Liver (tissue), 8 donors: ENCODE measurements at regions not wholly inside any gene's neighbourhood (a gene's known extent, or its start where the extent isn't known, plus 50 kb on each side); places are given as distances from the start of the nearest gene placed in this dataset.
"Not testable (repeated sequence)": the region's sequence is repeated elsewhere in the genome, so short reads cannot be mapped to it uniquely, and the experiment has no call there.

Source experiments
- DNase-seq: peaks from one replicate; pipeline ENCODE4 v3.0.0-alpha.2; 2017; ENCODE audit warnings: low spot score
- H3K27ac ChIP-seq, 2 donors: one replicate each; pipeline ENCODE4 v1.7.0; 2013; ENCODE audit warnings: inconsistent platforms in 2 of 2, low read length in 2 of 2, control low read depth in 1 of 2, low read depth in 1 of 2, mild to moderate bottlenecking in 1 of 2
- H3K27me3 ChIP-seq, 4 donors: one replicate each; pipeline versions ENCODE4 v1.6.1 to v1.7.0; 2013; ENCODE audit warnings: low read length in 3 of 4, inconsistent platforms in 1 of 4, mild to moderate bottlenecking in 1 of 4, moderate library complexity in 1 of 4; ENCODE audit not compliant: control insufficient read depth in 4 of 4, insufficient read depth in 4 of 4
- H3K36me3 ChIP-seq, 4 donors: one replicate each; pipeline versions ENCODE4 v1.6.1 to v1.7.0; 2013; ENCODE audit warnings: low read length in 3 of 4, mild to moderate bottlenecking in 3 of 4, low read depth in 1 of 4, moderate library complexity in 1 of 4; ENCODE audit not compliant: control insufficient read depth in 4 of 4, insufficient read depth in 3 of 4
- H3K4me1 ChIP-seq, 4 donors: one replicate each; pipeline versions ENCODE4 v1.6.1 to v1.7.0; 2013; ENCODE audit warnings: low read length in 3 of 4, mild to moderate bottlenecking in 3 of 4, moderate library complexity in 1 of 4; ENCODE audit not compliant: control insufficient read depth in 4 of 4, insufficient read depth in 4 of 4
- H3K4me3 ChIP-seq, 3 donors: one replicate each; pipeline versions ENCODE4 v1.6.1 to v1.7.0; 2013; ENCODE audit warnings: low read length in 3 of 3, control low read depth in 1 of 3, low read depth in 1 of 3, mild to moderate bottlenecking in 1 of 3
- H3K9ac ChIP-seq, 2 donors: one replicate each; pipeline ENCODE4 v1.7.0; 2013; ENCODE audit warnings: low read length in 2 of 2, mild to moderate bottlenecking in 2 of 2, moderate library complexity in 2 of 2, control low read depth in 1 of 2, low read depth in 1 of 2
- H3K9me3 ChIP-seq, 4 donors: one replicate each; pipeline versions ENCODE4 v1.6.1 to v1.7.0; 2013; ENCODE audit warnings: low read length in 3 of 4; ENCODE audit not compliant: control insufficient read depth in 4 of 4
- EGR1 ChIP-seq, 2 donors: IDR thresholded peaks; 2 replicates each; pipeline ENCODE4 v1.6.1; 2016 to 2018; ENCODE audit warnings: antibody characterized with exemption in 2 of 2, low read depth in 2 of 2
- FOXA1 ChIP-seq: IDR thresholded peaks from 2 replicates; pipeline ENCODE4 v1.6.1; 2016; ENCODE audit warnings: antibody characterized with exemption
- FOXA2 ChIP-seq: IDR thresholded peaks from 2 replicates; pipeline ENCODE4 v1.6.1; 2016; ENCODE audit warnings: antibody characterized with exemption
- GABPA ChIP-seq, 2 donors: IDR thresholded peaks in 1 of 2; conservative IDR thresholded peaks in 1 of 2; 2 replicates each; pipeline ENCODE4 v1.6.1; 2016; ENCODE audit warnings: antibody characterized with exemption in 2 of 2, mild to moderate bottlenecking in 1 of 2, moderate library complexity in 1 of 2
- HNF4A ChIP-seq, 2 donors: conservative IDR thresholded peaks; 2 replicates each; pipeline ENCODE4 v1.6.1; 2016; ENCODE audit warnings: antibody characterized with exemption in 2 of 2, mild to moderate bottlenecking in 2 of 2
- JUND ChIP-seq, 2 donors: IDR thresholded peaks; 2 replicates each; pipeline ENCODE4 v1.6.1; 2016; ENCODE audit warnings: antibody characterized with exemption in 2 of 2
- NR2F2 ChIP-seq: IDR thresholded peaks from 2 replicates; pipeline ENCODE4 v1.6.1; 2016; ENCODE audit warnings: antibody characterized with exemption
- RAD21 ChIP-seq, 2 donors: IDR thresholded peaks; 2 replicates each; pipeline ENCODE4 v1.6.1; 2016; ENCODE audit warnings: antibody characterized with exemption in 2 of 2, mild to moderate bottlenecking in 2 of 2
- RXRA ChIP-seq, 2 donors: IDR thresholded peaks; 2 replicates each; pipeline ENCODE4 v1.6.1; 2017 to 2018; ENCODE audit warnings: antibody characterized with exemption in 2 of 2, mild to moderate bottlenecking in 1 of 2
- SP1 ChIP-seq: IDR thresholded peaks from 2 replicates; pipeline ENCODE4 v1.6.1; 2018; ENCODE audit warnings: antibody characterized with exemption, mild to moderate bottlenecking
- TAF1 ChIP-seq: conservative IDR thresholded peaks from 2 replicates; pipeline ENCODE4 v1.6.1; 2016; ENCODE audit warnings: antibody characterized with exemption, mild to moderate bottlenecking
- YY1 ChIP-seq: IDR thresholded peaks from 2 replicates; pipeline ENCODE4 v1.6.1; 2016; ENCODE audit warnings: antibody characterized with exemption, mild to moderate bottlenecking
- WGBS: extraction: QIAGEN DNeasy Blood & Tissue Kit; methylation state at CpG from one replicate; pipeline ENCODE4 v1.1.7; 2013; 5-methylcytosine and 5-hydroxymethylcytosine counted together
- TF ChIP-seq, protein P1 (sequence below): IDR thresholded peaks from 2 replicates; pipeline ENCODE4 v1.6.1; 2016; ENCODE audit warnings: antibody characterized with exemption
- TF ChIP-seq, protein P2 (sequence below): IDR thresholded peaks from 2 replicates; pipeline ENCODE4 v1.6.1; 2016; ENCODE audit warnings: antibody characterized with exemption
- TF ChIP-seq, protein P3 (sequence below): IDR thresholded peaks from 2 replicates; pipeline ENCODE4 v1.6.1; 2016; ENCODE audit warnings: antibody characterized with exemption
- TF ChIP-seq, protein P4 (sequence below): IDR thresholded peaks from 2 replicates; pipeline ENCODE4 v1.6.1; 2016; ENCODE audit warnings: antibody characterized with exemption, mild to moderate bottlenecking
- TF ChIP-seq, protein P5 (sequence below): fragments of 150-350 bp; IDR thresholded peaks from 2 replicates; pipeline ENCODE4 v1.5.1; 2017; ENCODE audit warnings: improper control_type of control experiment, low read depth, low read length; ENCODE audit not compliant: missing input control
- donor health status: healthy.
- donor health status: healthy.
- donor health status: healthy.
- donor health status: healthy.
- donor health status: healthy.

DNA sequence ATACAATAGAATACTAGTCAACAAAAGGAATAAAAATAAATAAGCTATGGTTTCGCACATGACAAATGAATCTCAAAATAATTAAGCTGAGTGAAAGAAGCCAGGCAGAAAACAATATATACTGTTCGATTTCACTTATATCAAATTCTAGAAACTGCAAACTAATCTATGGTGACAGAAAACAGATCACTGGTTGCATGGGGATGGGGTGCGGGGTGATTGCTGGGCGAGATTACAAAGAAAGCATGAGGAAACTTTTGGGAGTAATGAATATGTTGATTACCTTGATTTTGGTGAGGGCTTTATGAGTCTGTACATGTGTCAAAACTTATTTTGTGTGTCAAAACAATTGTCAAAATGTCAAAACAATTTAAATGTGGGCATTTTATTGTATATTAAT, 135.6 kb downstream of the GPR85 start:
- no peak for DNase-seq
- no peaks in the 10 kb centered on the region for H3K4me1 ChIP-seq
- no peak overlapping the region for H3K4me3 ChIP-seq
- H3K9ac ChIP-seq: no peak overlapping the region
- no peak for TF ChIP-seq FOXA2
- TF ChIP-seq FOXA1: no peak
- no peak for TF ChIP-seq GABPA (IDR thresholded peaks at IDR 0.05 in 1 of 2, conservative IDR thresholded peaks at IDR 0.05 in 1 of 2)
- TF ChIP-seq SP1: no peak
- no peak for TF ChIP-seq RAD21 (IDR thresholded peaks at IDR 0.05)
- no peak for TF ChIP-seq RXRA (IDR thresholded peaks at IDR 0.05)
- TF ChIP-seq EGR1 (IDR thresholded peaks at IDR 0.05; ENCODE audit: low read depth in 2 of 2): no peak
- no peak for TF ChIP-seq NR2F2
- TF ChIP-seq HNF4A (conservative IDR thresholded peaks at IDR 0.05): no peak
- TF ChIP-seq TAF1: no peak
- TF ChIP-seq, protein P1, sequence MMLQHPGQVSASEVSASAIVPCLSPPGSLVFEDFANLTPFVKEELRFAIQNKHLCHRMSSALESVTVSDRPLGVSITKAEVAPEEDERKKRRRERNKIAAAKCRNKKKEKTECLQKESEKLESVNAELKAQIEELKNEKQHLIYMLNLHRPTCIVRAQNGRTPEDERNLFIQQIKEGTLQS: no peak
- TF ChIP-seq, protein P2, sequence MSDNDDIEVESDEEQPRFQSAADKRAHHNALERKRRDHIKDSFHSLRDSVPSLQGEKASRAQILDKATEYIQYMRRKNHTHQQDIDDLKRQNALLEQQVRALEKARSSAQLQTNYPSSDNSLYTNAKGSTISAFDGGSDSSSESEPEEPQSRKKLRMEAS: no peak
- TF ChIP-seq, protein P3, sequence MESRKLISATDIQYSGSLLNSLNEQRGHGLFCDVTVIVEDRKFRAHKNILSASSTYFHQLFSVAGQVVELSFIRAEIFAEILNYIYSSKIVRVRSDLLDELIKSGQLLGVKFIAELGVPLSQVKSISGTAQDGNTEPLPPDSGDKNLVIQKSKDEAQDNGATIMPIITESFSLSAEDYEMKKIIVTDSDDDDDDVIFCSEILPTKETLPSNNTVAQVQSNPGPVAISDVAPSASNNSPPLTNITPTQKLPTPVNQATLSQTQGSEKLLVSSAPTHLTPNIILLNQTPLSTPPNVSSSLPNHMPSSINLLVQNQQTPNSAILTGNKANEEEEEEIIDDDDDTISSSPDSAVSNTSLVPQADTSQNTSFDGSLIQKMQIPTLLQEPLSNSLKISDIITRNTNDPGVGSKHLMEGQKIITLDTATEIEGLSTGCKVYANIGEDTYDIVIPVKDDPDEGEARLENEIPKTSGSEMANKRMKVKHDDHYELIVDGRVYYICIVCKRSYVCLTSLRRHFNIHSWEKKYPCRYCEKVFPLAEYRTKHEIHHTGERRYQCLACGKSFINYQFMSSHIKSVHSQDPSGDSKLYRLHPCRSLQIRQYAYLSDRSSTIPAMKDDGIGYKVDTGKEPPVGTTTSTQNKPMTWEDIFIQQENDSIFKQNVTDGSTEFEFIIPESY: no peak
- TF ChIP-seq, protein P4, sequence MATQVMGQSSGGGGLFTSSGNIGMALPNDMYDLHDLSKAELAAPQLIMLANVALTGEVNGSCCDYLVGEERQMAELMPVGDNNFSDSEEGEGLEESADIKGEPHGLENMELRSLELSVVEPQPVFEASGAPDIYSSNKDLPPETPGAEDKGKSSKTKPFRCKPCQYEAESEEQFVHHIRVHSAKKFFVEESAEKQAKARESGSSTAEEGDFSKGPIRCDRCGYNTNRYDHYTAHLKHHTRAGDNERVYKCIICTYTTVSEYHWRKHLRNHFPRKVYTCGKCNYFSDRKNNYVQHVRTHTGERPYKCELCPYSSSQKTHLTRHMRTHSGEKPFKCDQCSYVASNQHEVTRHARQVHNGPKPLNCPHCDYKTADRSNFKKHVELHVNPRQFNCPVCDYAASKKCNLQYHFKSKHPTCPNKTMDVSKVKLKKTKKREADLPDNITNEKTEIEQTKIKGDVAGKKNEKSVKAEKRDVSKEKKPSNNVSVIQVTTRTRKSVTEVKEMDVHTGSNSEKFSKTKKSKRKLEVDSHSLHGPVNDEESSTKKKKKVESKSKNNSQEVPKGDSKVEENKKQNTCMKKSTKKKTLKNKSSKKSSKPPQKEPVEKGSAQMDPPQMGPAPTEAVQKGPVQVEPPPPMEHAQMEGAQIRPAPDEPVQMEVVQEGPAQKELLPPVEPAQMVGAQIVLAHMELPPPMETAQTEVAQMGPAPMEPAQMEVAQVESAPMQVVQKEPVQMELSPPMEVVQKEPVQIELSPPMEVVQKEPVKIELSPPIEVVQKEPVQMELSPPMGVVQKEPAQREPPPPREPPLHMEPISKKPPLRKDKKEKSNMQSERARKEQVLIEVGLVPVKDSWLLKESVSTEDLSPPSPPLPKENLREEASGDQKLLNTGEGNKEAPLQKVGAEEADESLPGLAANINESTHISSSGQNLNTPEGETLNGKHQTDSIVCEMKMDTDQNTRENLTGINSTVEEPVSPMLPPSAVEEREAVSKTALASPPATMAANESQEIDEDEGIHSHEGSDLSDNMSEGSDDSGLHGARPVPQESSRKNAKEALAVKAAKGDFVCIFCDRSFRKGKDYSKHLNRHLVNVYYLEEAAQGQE: no peak
- TF ChIP-seq, protein P5, sequence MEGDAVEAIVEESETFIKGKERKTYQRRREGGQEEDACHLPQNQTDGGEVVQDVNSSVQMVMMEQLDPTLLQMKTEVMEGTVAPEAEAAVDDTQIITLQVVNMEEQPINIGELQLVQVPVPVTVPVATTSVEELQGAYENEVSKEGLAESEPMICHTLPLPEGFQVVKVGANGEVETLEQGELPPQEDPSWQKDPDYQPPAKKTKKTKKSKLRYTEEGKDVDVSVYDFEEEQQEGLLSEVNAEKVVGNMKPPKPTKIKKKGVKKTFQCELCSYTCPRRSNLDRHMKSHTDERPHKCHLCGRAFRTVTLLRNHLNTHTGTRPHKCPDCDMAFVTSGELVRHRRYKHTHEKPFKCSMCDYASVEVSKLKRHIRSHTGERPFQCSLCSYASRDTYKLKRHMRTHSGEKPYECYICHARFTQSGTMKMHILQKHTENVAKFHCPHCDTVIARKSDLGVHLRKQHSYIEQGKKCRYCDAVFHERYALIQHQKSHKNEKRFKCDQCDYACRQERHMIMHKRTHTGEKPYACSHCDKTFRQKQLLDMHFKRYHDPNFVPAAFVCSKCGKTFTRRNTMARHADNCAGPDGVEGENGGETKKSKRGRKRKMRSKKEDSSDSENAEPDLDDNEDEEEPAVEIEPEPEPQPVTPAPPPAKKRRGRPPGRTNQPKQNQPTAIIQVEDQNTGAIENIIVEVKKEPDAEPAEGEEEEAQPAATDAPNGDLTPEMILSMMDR: no peak
- TF ChIP-seq JUND (IDR thresholded peaks at IDR 0.05): no peak
- no peak for TF ChIP-seq YY1
- H3K9me3 ChIP-seq: no peaks in the 10 kb centered on the region
- H3K27ac ChIP-seq: no peak overlapping the region
- no peaks in the 10 kb centered on the region for H3K27me3 ChIP-seq
- 74% methylated on average over 4 of the region's 4 CpGs for WGBS
- no peaks in the 10 kb centered on the region for H3K36me3 ChIP-seq

DNA sequence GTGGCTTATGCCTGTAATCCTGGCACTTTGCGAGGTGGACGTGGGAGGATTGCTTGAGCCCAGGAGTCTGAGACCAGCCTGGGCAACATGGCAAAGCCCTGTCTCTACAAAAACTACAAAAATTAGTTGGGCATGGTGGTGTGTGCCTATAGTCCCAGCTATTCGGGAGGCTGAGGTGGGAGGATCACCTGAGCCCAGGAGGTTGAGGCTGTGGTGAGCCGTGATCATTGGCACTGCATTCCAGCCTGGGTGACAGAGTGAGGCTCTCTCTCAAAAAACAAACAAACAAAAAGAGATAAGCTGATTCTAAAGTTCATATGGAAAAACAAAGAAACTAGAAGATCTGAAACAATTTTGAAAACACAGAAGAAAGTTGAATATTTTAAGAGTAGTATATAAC, 136.9 kb downstream of the GPR85 start:
- H3K4me3 ChIP-seq, H3K9me3 ChIP-seq, DNase-seq, H3K9ac ChIP-seq, H3K36me3 ChIP-seq, H3K27me3 ChIP-seq, H3K4me1 ChIP-seq, H3K27ac ChIP-seq: not testable (repeated sequence)
- 57% methylated on average over 4 of the region's 4 CpGs for WGBS
